Hepatocyte (in vitro differentiated cells): ENCODE measurements at regions not wholly inside any gene's neighbourhood (a gene's known extent, or its start where the extent isn't known, plus 50 kb on each side); places are given as distances from the start of the nearest gene placed in this dataset.

ENCODE experiments used
- EZH2 ChIP-seq: fragments of 200-600 bp; sonication (generic); IDR thresholded peaks from 2 replicates; pipeline ENCODE4 v1.6.1; 2016; ENCODE audit warnings: antibody characterized with exemption, mild to moderate bottlenecking, borderline replicate concordance
- EZH2phosphoT487 ChIP-seq: fragments of 200-600 bp; sonication (generic); IDR thresholded peaks from one replicate; pipeline ENCODE4 v1.6.1; 2018; ENCODE audit warnings: antibody characterized with exemption, mild to moderate bottlenecking, low read depth, moderate library complexity; ENCODE audit not compliant: unreplicated experiment, severe bottlenecking
- TF ChIP-seq, protein P1 (sequence below): fragments of 200-600 bp; sonication (generic); IDR thresholded peaks from 2 replicates; pipeline ENCODE4 v1.5.1; 2016; ENCODE audit warnings: antibody characterized with exemption, mild to moderate bottlenecking; ENCODE audit not compliant: poor library complexity

GRCh38 chr18:55974521-55974920 lies 386.5 kb upstream of the TCF4 start:
- TF ChIP-seq, protein P1, sequence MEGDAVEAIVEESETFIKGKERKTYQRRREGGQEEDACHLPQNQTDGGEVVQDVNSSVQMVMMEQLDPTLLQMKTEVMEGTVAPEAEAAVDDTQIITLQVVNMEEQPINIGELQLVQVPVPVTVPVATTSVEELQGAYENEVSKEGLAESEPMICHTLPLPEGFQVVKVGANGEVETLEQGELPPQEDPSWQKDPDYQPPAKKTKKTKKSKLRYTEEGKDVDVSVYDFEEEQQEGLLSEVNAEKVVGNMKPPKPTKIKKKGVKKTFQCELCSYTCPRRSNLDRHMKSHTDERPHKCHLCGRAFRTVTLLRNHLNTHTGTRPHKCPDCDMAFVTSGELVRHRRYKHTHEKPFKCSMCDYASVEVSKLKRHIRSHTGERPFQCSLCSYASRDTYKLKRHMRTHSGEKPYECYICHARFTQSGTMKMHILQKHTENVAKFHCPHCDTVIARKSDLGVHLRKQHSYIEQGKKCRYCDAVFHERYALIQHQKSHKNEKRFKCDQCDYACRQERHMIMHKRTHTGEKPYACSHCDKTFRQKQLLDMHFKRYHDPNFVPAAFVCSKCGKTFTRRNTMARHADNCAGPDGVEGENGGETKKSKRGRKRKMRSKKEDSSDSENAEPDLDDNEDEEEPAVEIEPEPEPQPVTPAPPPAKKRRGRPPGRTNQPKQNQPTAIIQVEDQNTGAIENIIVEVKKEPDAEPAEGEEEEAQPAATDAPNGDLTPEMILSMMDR: no peak
- TF ChIP-seq EZH2phosphoT487 (no peak), EZH2 (no peak)
